ENCODE measurements at regions not wholly inside any gene's neighbourhood (a gene's known extent, or its start where the extent isn't known, plus 50 kb on each side); places are given as distances from the start of the nearest gene placed in this dataset.

- ATAC-seq: no peak; the same call in 2 of the 3 replicates
- Histone ChIP-seq H3K9me3 (ENCODE audit: low read length) (no peaks in the 10 kb centered on the region), H3K4me1 (ENCODE audit: insufficient read depth, low read length) (peaks cover 24% of the 10 kb centered on the region), H2AFZ (ENCODE audit: low read length) (no peak overlapping the region), H3K27ac (ENCODE audit: extremely low read length, insufficient read depth, low read length) (no peak overlapping the region), H3K4me3 (replicated peaks in 1 of 3; ENCODE audit: insufficient read depth in 1 of 3, low read depth in 2 of 3, low read length in 3 of 3) (no peak overlapping the region), H4K20me1 (ENCODE audit: insufficient read depth, low read length) (no peaks in the 10 kb centered on the region), H3K4me2 (ENCODE audit: low read depth, low read length) (peak overlapping the region; percentile 44), H3K79me2 (ENCODE audit: insufficient read depth, low read length) (no peaks in the 10 kb centered on the region), H3K27me3 (ENCODE audit: control insufficient read depth in 1 of 2, insufficient read depth in 2 of 2, low read length in 2 of 2) (no peaks in the 10 kb centered on the region), H3K36me3 (replicated peaks in 1 of 2; ENCODE audit: control insufficient read depth in 1 of 2, insufficient read depth in 2 of 2, low read length in 2 of 2) (no peaks in the 10 kb centered on the region), H3K9ac (ENCODE audit: insufficient read depth, low read depth, low read length) (no peak overlapping the region)
- FAIRE-seq: no peak
- 9% methylated on average over 6 of the region's 6 CpGs for WGBS (ENCODE audit: low lambda C conversion rate)
- BruUV-seq (replicated peaks): no TSS peak
- POLR2A ChIA-PET: no interaction called here
- no peak for TF ChIP-seq ISL2 (CRISPR knock-in tag; IDR thresholded peaks at IDR 0.05)
- CTCF ChIA-PET (ENCODE audit: low intra/inter-chr PET ratio, low total read pairs): no interaction called here
- DNase-seq (ENCODE audit: low spot score): no peak
- in situ Hi-C loops (cut with HindIII; ENCODE audit: extremely low pct_ligation_motif_present, low pct_unique_long_range_greater_than_20kb) (loop anchor here (25.0 kb wide), 1 partner anchor 524 kb away; no protein-coding TSS in a partner anchor), intact Hi-C loops (cut with micrococcal nuclease; ENCODE audit: unreplicated experiment) (no loop called here)
Measured at GRCh38 chr7:33711231-33712019, 193.9 kb upstream of the BMPER start.

GRCh38 chr7:33712020-33712414 is 193.3 kb upstream of the BMPER start:
- H3K9ac ChIP-seq (ENCODE audit: insufficient read depth, low read depth, low read length): no peak overlapping the region
- intact Hi-C loops (cut with micrococcal nuclease; ENCODE audit: unreplicated experiment) (no loop called here), in situ Hi-C loops (cut with HindIII; ENCODE audit: extremely low pct_ligation_motif_present, low pct_unique_long_range_greater_than_20kb) (loop anchor here (25.0 kb wide), 1 partner anchor 525 kb away; no protein-coding TSS in a partner anchor)
- BruUV-seq (replicated peaks): no TSS peak
- TF ChIP-seq ZNF576 (CRISPR knock-in tag; IDR thresholded peaks at IDR 0.05) (no peak), ZNF629 (CRISPR knock-in tag; conservative IDR thresholded peaks at IDR 0.05) (peak; percentile 85), ZIK1 (CRISPR knock-in tag; IDR thresholded peaks at IDR 0.05; ENCODE audit: borderline replicate concordance, low read depth) (no peak), JUN (CRISPR knock-in tag; IDR thresholded peaks at IDR 0.05) (no peak), SAP130 (CRISPR knock-in tag; IDR thresholded peaks at IDR 0.05; ENCODE audit: low read depth) (no peak), REPIN1 (CRISPR knock-in tag; IDR thresholded peaks at IDR 0.05; ENCODE audit: borderline replicate concordance, low read depth) (no peak), ZNF124 (CRISPR knock-in tag; IDR thresholded peaks at IDR 0.05) (no peak), SNAPC5 (CRISPR knock-in tag; IDR thresholded peaks at IDR 0.05; ENCODE audit: borderline replicate concordance) (no peak)
- H3K27ac ChIP-seq (ENCODE audit: extremely low read length, insufficient read depth, low read length): no peak overlapping the region
- H3K4me2 ChIP-seq (ENCODE audit: low read depth, low read length): peak overlapping the region; percentile 44
- no peak overlapping the region for H2AFZ ChIP-seq (ENCODE audit: low read length)
- no peaks in the 10 kb centered on the region for H4K20me1 ChIP-seq (ENCODE audit: insufficient read depth, low read length)
- no peak for DNase-seq (ENCODE audit: low spot score)
- no peaks in the 10 kb centered on the region for H3K36me3 ChIP-seq (replicated peaks in 1 of 2; ENCODE audit: control insufficient read depth in 1 of 2, insufficient read depth in 2 of 2, low read length in 2 of 2)
- no peak overlapping the region for H3K4me3 ChIP-seq (replicated peaks in 1 of 3; ENCODE audit: insufficient read depth in 1 of 3, low read depth in 2 of 3, low read length in 3 of 3)
- ATAC-seq: no peak
- no peak for FAIRE-seq
- H3K27me3 ChIP-seq (ENCODE audit: control insufficient read depth in 1 of 2, insufficient read depth in 2 of 2, low read length in 2 of 2): no peaks in the 10 kb centered on the region
- no peaks in the 10 kb centered on the region for H3K9me3 ChIP-seq (ENCODE audit: low read length)
- POLR2A ChIA-PET: no interaction called here
- no peaks in the 10 kb centered on the region for H3K79me2 ChIP-seq (ENCODE audit: insufficient read depth, low read length)
- CTCF ChIA-PET (ENCODE audit: low intra/inter-chr PET ratio, low total read pairs): no interaction called here
- WGBS (ENCODE audit: low lambda C conversion rate): 38% methylated on average over 4 of the region's 4 CpGs
- H3K4me1 ChIP-seq (ENCODE audit: insufficient read depth, low read length): peaks cover 23% of the 10 kb centered on the region

Measured in HepG2 (cell line).